Thyroid gland (tissue), 4 donors: ENCODE measurements at regions not wholly inside any gene's neighbourhood (a gene's known extent, or its start where the extent isn't known, plus 50 kb on each side); places are given as distances from the start of the nearest gene placed in this dataset.

Experiments used
- CTCF ChIP-seq, 6 experiments: fragments of 200-600 bp in 3 of 6; fragments of 450-650 bp in 3 of 6; sonication (generic) in 3 of 6; IDR thresholded peaks; one replicate each; pipeline ENCODE4 v1.5.1; 2016 to 2019; ENCODE audit warnings: antibody characterized with exemption in 6 of 6, mild to moderate bottlenecking in 2 of 6, inconsistent platforms in 1 of 6, moderate library complexity in 1 of 6
- POLR2A ChIP-seq, 2 donors: fragments of 450-650 bp; IDR thresholded peaks; one replicate each; pipeline ENCODE4 v1.6.1; 2017; ENCODE audit warnings: antibody characterized with exemption in 2 of 2, mild to moderate bottlenecking in 2 of 2, moderate library complexity in 1 of 2

- TF ChIP-seq CTCF (IDR thresholded peaks at IDR 0.05) (no peak), POLR2A (IDR thresholded peaks at IDR 0.05) (no peak)
These were observed 424.9 kb downstream of the CENPC start for GRCh38 chr4:67120369-67120768.
